ACC112 (cell line): ENCODE measurements at regions not wholly inside any gene's neighbourhood (a gene's known extent, or its start where the extent isn't known, plus 50 kb on each side); places are given as distances from the start of the nearest gene placed in this dataset.

ENCODE experiments used
- H2AFZ ChIP-seq: fragments of 200-600 bp; sonication (generic); one replicate; pipeline ENCODE4 v1.6.0; 2017; ENCODE audit warnings: antibody characterized with exemption, low read length; ENCODE audit not compliant: unreplicated experiment
- H3K27ac ChIP-seq: fragments of 200-600 bp; sonication (generic); 2 replicates; pipeline ENCODE4 v1.5.1; 2014; ENCODE audit warnings: low read depth, mild to moderate bottlenecking, antibody characterized with exemption, low read length, moderate library complexity
- H3K27me3 ChIP-seq: fragments of 200-600 bp; sonication (generic); 2 replicates; pipeline ENCODE4 v1.6.1; 2014; ENCODE audit warnings: mild to moderate bottlenecking, antibody characterized with exemption, low read length, moderate library complexity, mixed read lengths; ENCODE audit not compliant: insufficient read depth
- H3K36me3 ChIP-seq: fragments of 200-600 bp; sonication (generic); 2 replicates; pipeline ENCODE4 v1.6.1; 2016; ENCODE audit warnings: mild to moderate bottlenecking, antibody characterized with exemption, low read length, moderate library complexity, mixed read lengths; ENCODE audit not compliant: insufficient read depth
- H3K4me1 ChIP-seq: fragments of 200-600 bp; sonication (generic); one replicate; pipeline ENCODE4 v1.6.1; 2016; ENCODE audit warnings: low read length, mixed read lengths; ENCODE audit not compliant: insufficient read depth, unreplicated experiment, control insufficient read depth
- H3K4me3 ChIP-seq: fragments of 200-600 bp; sonication (generic); 2 replicates; pipeline ENCODE4 v1.5.1; 2014; ENCODE audit warnings: mild to moderate bottlenecking, low read depth, low read length
- H3K79me2 ChIP-seq: fragments of 200-600 bp; sonication (generic); one replicate; pipeline ENCODE4 v1.6.0; 2016; ENCODE audit warnings: low read length; ENCODE audit not compliant: control insufficient read depth, unreplicated experiment, insufficient read depth

- Histone ChIP-seq H3K27ac (no peak overlapping the region), H3K4me1 (no peaks in the 10 kb centered on the region), H2AFZ (no peak overlapping the region), H3K36me3 (no peaks in the 10 kb centered on the region), H3K27me3 (no peaks in the 10 kb centered on the region), H3K4me3 (no peak overlapping the region), H3K79me2 (no peaks in the 10 kb centered on the region)
Measured at GRCh38 chr7:92889081-92889480, 52.7 kb upstream of the CDK6 start.
